Erythroblast (primary cell): ENCODE measurements at regions not wholly inside any gene's neighbourhood (a gene's known extent, or its start where the extent isn't known, plus 50 kb on each side); places are given as distances from the start of the nearest gene placed in this dataset.
"Not testable (repeated sequence)": the region's sequence is repeated elsewhere in the genome, so short reads cannot be mapped to it uniquely, and the experiment has no call there.

Experiments
- DNase-seq, 2 experiments: peaks; one replicate each; lab custom pipeline; 2025; lab: John Stamatoyannopoulos, UW
- GATA1 ChIP-seq: IDR thresholded peaks from 2 replicates; pipeline ENCODE4 v1.6.1; 2011; ENCODE audit warnings: low read depth, mild to moderate bottlenecking, control low read depth, low read length, moderate library complexity
- POLR2A ChIP-seq: IDR thresholded peaks from 2 replicates; pipeline ENCODE4 v1.6.1; 2011; ENCODE audit warnings: mild to moderate bottlenecking, low read length

DNA sequence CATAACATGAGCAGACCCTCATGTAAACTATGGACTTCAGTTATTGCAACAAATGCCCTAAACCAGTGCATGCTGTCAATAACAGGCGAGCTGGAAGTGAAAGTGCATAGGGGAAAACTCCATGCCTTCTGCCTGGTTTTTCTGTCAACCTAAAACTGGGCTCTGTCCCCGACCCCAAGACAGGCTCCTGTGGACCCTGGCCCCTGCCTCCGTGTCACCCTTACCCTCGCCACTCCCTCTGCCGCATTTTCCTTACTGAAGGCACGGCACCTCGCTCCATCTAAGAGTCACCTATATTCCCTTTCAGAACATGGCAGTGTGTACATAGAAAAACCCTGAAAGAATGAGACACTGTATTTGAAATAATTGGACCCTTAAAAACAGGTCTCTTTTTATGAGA lies 151.3 kb downstream of the SHANK2 start:
- DNase-seq = no peak
- TF ChIP-seq POLR2A (no peak), GATA1 (no peak)

DNA sequence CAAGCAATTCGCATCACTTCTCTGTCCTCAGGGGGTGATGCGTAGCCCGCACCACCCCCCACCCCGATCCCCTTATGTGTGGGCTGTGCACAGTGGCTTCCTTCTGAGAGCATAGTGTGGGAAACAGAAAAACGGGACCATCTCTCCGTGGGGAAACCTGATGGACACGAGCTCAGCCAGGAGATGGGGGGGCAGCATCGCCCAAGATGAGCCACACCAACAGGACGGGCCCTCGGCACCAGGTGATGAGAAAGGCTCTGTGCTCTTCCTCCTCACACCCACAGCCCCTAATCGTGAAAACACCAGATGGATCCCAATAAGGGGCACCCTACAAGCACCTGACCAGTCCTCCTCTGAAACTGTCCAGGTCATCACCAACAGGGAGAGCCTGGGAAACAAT lies 153.6 kb downstream of the SHANK2 start:
- TF ChIP-seq GATA1 (no peak), POLR2A (no peak)
- DNase-seq = no peak

DNA sequence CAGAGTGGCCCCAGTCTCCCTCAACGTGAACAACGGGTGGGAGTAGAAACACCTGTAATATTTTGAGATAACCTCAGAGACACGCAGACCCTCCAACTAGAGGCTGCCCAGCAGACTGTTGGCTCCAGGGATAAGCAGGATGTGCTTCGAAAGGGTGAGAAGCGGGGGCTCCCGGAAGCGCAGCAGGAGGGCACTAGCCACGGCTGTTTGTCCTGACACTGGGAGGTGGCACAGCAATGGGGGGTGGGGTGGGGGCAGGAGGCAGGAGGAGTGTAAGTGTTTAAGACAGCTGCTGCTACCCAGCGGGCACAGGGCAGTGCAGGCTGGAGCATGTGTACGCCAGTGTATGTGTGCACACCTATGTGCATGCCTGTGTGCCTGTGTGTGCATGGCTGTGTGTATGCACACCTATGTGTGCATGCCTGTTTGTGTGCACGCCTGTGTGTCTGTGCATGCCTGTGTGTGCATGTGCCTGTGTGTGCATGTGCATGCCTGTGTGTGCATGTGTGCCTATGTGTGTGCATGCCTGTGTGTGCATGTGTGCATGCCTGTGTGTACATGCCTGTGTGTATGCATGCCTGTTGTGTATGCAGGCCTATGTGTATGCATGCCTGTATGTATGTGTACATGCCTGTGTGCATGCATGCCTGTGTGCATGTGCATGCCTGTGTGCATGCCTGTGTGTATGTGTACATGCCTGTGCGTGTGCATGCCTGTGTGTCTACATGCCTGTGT lies 154.7 kb downstream of the SHANK2 start:
- TF ChIP-seq POLR2A (no peak), GATA1 (no peak)
- no peak for DNase-seq

DNA sequence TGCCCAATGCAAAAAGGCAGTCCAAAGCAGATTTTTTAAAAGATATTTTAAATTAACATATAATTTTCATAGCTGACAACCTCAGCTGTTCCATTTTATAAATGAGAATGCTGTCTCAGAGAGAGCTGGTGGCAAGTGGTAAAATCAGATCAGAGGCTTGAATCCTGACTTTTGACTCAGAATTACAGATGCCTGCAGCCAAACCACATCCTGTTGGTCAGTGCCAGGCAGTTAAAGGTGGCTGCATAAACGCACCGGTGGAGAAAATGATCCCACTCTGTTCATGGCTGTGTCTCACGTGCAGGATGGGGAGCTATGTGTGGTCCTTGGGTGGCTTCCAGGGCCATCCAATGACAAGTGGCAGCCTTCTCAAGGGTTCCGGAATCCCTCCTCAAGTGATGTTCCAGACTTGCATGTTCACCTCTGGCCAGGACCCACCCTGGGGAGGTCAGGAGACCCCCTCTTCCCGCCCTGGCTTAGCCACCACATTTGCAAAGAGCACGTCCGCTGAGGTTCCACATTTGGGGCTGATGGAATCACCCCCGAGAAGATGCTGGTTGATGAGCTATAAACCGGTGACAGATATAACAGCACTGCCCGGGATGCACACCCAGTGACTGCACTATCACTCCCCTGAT lies 155.5 kb downstream of the SHANK2 start:
- DNase-seq = no peak
- TF ChIP-seq GATA1 (no peak), POLR2A (no peak)

DNA sequence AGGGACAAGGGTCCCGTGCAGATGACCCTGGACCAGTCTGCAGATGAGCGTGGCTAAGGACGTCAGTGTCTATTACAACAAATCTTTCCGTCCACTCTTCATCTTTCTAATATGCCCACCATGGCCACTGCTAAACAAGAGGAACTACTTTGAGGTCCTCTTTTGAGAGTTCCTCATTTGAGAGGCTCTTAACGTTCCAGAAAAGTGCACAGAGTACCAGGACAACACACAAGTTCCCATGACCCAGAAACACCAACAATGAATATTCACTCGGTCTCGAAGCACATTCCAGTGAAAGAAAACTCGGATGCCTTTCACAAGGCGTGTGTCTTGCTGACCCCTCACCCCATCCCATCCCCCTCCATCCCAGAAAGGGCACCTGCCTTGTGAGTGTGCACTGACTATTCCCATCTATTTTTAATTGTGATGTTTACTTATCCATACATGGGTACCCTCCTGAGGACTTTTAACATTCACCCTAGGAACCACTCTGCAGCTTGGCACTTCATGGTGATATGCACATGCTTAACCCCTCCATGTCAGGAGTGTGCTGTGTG lies 157.0 kb downstream of the SHANK2 start:
- no peak for TF ChIP-seq GATA1
- TF ChIP-seq POLR2A = no peak
- DNase-seq = no peak

DNA sequence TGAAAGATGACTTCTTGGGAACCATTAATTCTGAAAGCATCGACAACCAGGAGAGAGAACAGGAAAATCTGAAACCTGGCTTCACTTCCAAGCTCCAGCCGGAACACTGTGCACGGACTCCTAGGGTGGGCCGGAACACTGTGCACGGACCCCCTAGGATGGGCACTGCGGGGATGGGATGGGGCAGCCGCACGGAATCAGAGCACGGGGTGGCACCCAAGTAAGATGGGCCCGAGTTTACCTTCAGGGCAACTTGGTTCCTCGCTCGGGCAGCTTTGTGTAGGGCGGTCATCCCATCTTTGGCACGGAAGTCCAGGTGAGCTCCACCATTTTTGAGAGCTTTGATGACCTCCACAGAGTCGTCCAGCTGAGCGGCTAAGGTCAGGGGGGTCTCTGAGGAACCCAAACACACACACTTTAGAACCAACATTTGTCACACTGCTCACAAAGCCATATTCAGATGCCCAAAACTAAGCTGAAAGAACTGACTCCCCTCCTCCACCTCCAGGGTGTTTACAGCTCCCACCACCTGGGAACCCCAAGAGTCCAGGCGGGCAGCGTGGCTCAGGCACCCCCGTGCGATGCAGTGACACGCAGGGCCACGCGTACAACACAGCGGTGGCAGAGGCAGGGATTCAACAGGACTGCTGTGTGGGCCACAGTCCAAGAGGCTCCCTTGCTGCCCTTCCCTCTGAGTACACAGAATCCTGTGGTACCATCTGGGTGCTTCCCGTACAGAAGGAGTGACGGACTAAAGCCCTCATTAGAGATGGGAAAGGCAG lies 157.9 kb downstream of the SHANK2 start:
- DNase-seq = no peak
- TF ChIP-seq POLR2A = no peak
- TF ChIP-seq GATA1 = no peak

DNA sequence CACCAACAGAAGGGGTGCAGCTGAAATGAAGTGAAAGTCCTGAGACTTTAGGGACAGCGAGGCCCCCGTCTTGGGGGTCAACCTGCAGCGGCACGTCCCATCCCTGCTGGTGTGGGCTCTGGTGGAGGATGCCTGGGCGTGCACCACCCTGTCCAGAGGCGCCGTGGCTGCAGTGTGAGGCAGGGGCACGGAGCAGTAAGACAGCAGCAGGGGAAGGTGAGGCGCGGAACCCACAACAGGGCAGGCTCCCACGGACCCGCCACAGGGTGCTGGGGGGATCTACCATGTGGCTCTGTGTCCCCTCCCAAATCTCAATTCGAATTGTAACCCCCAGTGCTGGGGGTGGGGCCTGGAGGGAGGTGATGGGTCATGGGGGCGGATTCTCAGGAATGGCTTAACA lies 158.6 kb downstream of the SHANK2 start:
- no peak for TF ChIP-seq GATA1
- no peak for DNase-seq

DNA sequence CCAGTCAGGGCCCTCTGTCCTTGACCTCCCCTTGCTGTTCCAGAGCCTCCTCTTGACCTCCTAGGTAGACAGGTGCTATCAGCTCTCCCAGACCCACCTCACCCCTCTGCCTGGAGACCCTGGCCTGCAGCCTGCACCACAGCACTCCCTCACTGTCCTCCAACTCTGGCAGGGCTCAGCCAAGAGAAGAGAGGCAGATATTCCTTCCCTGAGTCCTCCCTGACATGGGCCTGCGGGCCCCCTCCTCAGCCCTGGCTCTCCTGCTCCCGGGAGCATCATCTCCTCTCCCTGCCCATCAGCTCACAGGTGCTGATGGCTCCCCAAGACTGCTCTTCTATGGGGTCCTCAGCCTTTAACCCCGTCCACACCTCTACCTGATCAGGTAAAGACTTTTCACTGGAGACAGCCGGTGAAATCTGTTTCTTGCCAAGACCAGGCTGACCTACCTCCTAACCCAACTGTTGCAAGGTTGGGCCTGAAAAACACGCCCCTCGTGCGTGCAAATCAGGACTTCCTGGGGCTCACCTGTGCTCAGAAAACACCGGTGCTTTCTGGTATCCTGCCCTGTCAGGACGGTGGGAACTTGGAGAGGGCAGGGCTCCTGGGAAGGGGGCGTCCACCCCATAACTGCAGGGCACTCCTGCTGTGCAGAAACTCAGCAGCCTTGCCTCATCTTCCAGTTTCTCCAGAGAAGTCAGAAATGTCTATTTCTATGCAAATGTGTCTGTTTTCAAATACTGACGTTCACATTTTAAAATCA lies 160.7 kb downstream of the SHANK2 start:
- no peak for DNase-seq
- TF ChIP-seq POLR2A (no peak), GATA1 (no peak)

DNA sequence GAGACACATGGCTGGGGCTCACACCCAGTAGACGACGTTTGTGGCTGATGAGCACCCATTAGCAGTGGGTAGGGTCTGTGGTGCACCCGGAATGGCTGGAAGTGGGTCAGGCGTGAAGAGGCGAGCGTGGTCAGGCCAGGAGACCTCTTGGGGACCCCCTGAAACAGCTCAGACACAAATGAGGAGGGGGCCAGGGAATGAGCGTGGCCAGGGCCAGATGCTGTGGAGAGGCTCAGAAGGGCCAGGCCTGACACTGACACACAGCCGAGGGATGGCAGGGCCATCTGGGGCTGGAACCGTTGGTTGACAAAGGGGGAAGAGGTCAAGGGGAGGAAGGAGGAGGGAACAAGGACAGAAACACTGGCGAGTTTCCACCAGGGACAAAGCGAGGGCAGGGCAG lies 162.8 kb downstream of the SHANK2 start:
- no peak for TF ChIP-seq POLR2A
- TF ChIP-seq GATA1 = no peak
- no peak for DNase-seq

DNA sequence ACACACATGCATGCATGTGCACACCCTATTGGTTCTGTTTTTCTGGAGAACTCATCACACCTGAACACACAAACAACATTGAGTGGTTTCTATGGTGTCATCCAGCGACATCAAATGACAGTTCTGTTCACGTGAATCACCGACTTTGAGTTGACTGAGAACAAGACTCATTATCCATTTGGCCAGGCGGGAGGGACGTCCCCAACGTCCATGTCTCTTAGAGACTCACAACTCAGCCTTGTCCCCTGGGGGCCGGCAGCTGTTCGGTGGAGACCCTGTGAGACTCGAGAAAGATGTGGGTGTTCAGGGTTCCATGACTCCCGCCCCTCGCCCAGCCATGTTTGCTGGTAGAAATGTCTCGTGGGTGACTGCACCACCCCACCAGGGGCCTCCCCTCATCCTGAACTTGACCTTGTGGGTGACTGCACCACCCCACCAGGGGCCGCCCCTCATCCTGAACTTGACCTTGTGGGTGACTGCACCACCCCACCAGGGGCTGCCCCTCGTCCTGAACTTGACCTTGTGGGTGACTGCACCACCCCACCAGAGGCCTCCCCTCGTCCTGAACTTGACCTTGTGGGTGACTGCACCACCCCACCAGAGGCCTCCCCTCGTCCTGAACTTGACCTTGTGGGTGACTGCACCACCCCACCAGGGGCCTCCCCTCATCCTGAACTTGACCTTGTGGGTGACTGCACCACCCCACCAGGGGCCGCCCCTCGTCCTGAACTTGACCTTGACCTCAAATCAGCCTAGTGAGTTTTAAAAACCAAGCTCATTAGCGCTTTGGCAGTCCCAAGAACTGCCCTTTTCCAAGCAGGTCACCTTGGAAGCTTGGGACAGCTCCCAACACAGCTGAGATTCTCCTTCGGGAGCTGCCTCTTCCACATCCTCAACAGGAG lies 163.8 kb downstream of the SHANK2 start:
- DNase-seq = not testable (repeated sequence)

DNA sequence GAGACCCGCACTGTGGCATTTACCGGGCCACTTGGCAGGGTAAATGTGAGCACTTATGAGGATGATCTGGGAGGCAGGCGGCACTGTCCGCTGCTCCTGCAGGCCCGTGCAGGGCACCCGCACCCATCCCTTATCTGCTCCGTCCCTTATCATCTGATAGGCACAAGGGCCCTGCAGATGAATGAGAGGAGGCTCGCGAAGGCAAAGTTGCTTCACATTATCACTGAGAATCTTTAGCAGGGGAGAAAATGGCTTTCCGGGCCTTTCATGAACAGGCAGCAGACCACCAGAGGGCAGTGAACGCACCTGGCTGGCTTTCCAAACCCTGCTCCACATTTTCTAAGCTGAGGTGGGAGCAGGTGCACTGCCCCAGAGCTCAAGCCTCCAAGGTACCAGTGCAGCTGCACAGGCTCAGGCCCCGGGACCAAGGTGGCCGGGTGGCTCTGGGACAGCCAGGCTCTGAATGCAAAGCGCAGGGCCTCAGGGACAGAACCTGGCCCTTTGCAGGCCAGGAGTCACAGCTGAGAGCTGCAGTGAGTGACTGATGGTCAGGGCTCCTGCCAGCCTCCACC lies 165.6 kb downstream of the SHANK2 start:
- peak in 1 of 2 experiments; percentile 20 for DNase-seq
- TF ChIP-seq POLR2A (no peak), GATA1 (no peak)

DNA sequence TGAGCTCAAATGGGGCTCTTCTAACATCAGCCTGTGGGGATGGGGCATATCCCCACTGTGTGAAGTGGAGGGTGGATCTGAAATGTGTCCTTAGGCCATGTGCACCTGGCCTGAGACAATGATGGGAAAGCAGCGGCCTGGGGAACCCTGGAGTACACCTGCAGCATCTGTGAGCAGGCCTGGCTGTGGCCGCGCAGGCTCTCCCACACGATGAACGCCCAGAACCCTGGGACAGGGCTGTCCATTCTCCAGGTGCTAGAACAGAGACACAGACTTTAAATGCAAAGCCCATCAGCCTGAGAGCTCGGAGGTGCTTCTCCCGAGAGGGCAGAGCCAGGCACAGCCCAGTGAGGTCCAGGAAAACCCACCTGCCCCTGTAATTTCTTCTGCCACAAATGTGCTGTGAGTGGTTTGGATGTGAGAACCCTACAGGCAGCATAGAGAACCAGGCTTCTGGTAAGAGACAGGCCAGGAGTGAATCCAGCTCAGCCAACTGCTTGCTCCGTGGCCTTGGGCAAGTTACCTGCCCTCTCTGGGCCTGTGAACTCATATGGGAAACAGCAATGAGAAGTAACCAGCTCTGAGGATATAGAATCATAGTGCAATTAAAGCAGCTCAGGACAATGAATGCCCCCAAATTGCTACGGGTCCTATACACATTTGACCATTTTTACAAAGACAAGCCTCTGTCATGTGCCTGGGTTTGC lies 167.9 kb downstream of the SHANK2 start:
- no peak for DNase-seq
- TF ChIP-seq GATA1 = no peak
- no peak for TF ChIP-seq POLR2A
